Uterus (tissue), 3 donors: ENCODE measurements at regions not wholly inside any gene's neighbourhood (a gene's known extent, or its start where the extent isn't known, plus 50 kb on each side); places are given as distances from the start of the nearest gene placed in this dataset.

Experiments
- DNase-seq, 2 donors: peaks; one replicate each; pipeline ENCODE4 v3.0.0-alpha.2; 2019 to 2020
- H3K27ac ChIP-seq, 2 donors: fragments of 200-600 bp; sonication (generic); 1 replicate in 1 of 2; 2 replicates in 1 of 2; pipeline ENCODE4 v1.5.1; 2016 to 2018
- H3K27me3 ChIP-seq, 2 donors: fragments of 200-600 bp; sonication (generic); one replicate each; pipeline ENCODE4 v1.5.1; 2018 to 2019; ENCODE audit warnings: control low read depth in 1 of 2
- H3K36me3 ChIP-seq, 2 donors: fragments of 200-600 bp; sonication (generic); one replicate each; pipeline ENCODE4 v1.5.1; 2019; ENCODE audit warnings: control low read depth in 1 of 2
- H3K4me1 ChIP-seq, 2 donors: fragments of 200-600 bp; sonication (generic); one replicate each; pipeline ENCODE4 v1.5.1; 2018 to 2019; ENCODE audit warnings: control low read depth in 1 of 2
- H3K4me3 ChIP-seq, 2 donors: fragments of 200-600 bp; sonication (generic); 1 replicate in 1 of 2; 2 replicates in 1 of 2; pipeline ENCODE4 v1.5.1; 2018 to 2019; ENCODE audit warnings: mild to moderate bottlenecking in 1 of 2
- H3K9me3 ChIP-seq, 2 donors: fragments of 200-600 bp; sonication (generic); one replicate each; pipeline ENCODE4 v1.5.1; 2019; ENCODE audit warnings: control low read depth in 1 of 2
- CTCF ChIP-seq, 4 experiments: fragments of 200-600 bp in 2 of 4; fragments of 450-650 bp in 2 of 4; sonication (generic) in 2 of 4; IDR thresholded peaks; one replicate each; pipeline ENCODE4 v1.5.1; 2016 to 2019; ENCODE audit warnings: antibody characterized with exemption in 4 of 4, mild to moderate bottlenecking in 2 of 4, moderate library complexity in 1 of 4
- POLR2A ChIP-seq, 2 donors: fragments of 450-650 bp; IDR thresholded peaks; one replicate each; pipeline ENCODE4 v1.6.1; 2016; ENCODE audit warnings: antibody characterized with exemption in 2 of 2, mild to moderate bottlenecking in 1 of 2, moderate library complexity in 1 of 2
- intact Hi-C: fragments of 100-400 bp; cut with DNase I; formaldehyde crosslinking; loops from one replicate; pipeline ENCODE4 v1.15.1; 2023; ENCODE audit warnings: low total_unique reads
- donor health status: DM: yes; HTN: yes; CAD: no.

DNA sequence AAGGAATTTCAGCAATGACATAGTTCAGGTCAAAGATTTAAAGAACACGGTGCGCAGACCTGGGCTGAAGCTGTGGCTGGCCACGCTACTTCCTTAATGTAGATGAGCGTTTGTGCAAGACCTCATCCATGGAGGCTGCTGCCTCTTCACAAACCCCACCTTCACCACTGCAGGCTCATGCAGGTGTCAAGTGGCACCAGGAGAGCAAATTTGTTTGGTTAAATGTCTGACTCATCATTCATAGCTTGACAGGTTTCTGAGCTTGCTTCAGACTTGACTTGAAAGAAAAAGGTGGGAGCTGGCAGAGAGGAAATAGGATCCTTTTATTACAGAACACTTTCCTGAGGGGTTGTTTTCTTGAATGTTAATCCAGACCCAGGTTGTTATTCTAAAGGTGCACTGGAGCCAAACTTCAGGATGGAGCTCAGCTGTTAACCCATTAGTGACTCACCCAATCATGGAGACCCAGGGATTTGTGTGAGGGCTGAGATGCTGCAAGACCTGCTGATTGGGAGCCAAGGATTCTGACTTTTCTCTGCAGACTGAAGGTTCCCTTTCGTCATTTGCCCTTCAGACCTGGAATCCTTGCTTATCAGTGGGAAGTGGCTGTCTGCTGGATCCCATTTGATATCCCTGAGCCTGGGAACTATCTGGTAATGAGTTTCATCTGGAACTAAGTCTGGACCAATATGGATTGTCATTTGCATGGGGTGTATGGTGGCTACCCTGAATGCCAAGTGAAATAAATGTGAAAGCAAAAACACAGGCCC is 315.3 kb downstream of the PTTG2 start:
- no peaks in the 10 kb centered on the region for H3K9me3 ChIP-seq
- intact Hi-C loops = no loop called here
- no peak overlapping the region for H3K4me3 ChIP-seq
- no peaks in the 10 kb centered on the region for H3K36me3 ChIP-seq
- H3K27me3 ChIP-seq = no peaks in the 10 kb centered on the region
- DNase-seq = no peak
- H3K27ac ChIP-seq = no peak overlapping the region
- no peaks in the 10 kb centered on the region for H3K4me1 ChIP-seq
- TF ChIP-seq POLR2A (IDR thresholded peaks at IDR 0.05) (no peak), CTCF (IDR thresholded peaks at IDR 0.05) (no peak)

DNA sequence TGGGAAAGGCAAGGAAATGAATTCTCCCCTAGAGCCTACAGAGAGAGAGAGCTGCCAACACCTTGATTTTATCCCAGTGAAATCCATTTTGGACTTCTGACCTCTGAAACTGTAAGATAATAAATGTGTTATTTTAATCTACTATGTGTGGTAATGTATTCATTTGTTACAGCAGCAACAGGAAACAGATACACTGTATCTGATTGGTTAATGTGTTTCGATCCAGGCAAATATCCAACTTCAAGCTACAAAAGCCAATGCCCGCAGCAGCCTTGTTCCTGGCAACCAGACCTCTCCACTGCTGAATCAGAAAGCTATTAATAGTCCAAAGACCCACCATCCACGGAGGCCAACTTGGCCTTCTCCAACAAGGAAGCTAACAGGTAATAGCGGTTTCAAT is 318.1 kb downstream of the PTTG2 start:
- H3K27me3 ChIP-seq = no peaks in the 10 kb centered on the region
- H3K9me3 ChIP-seq = no peaks in the 10 kb centered on the region
- H3K4me3 ChIP-seq = no peak overlapping the region
- TF ChIP-seq POLR2A (IDR thresholded peaks at IDR 0.05) = no peak
- no peak for TF ChIP-seq CTCF (IDR thresholded peaks at IDR 0.05)
- intact Hi-C loops = no loop called here
- H3K4me1 ChIP-seq = no peaks in the 10 kb centered on the region
- no peak overlapping the region for H3K27ac ChIP-seq
- H3K36me3 ChIP-seq = no peaks in the 10 kb centered on the region
- no peak for DNase-seq

DNA sequence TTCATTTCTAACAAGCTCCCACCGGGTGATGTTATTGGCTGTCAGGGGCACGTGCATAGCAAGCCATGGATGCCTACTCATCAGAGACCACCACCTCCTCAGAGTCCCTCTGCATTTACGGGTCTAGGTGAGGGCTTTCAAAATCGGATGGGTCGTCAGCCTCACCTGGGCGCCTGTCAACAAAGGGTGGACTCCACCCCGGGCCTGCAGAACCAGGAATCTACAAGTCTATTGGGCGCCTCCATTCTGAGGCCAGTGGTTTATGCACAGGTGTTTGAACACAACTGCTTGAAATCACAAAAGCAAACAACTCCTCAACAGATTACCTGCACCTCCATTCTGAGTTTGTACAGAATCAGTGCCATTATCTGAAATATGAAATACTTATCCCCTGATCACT is 318.9 kb downstream of the PTTG2 start:
- intact Hi-C loops = no loop called here
- Histone ChIP-seq H3K4me1 (no peaks in the 10 kb centered on the region), H3K36me3 (no peaks in the 10 kb centered on the region), H3K27ac (no peak overlapping the region), H3K9me3 (no peaks in the 10 kb centered on the region), H3K27me3 (no peaks in the 10 kb centered on the region), H3K4me3 (no peak overlapping the region)
- no peak for DNase-seq
- TF ChIP-seq CTCF (IDR thresholded peaks at IDR 0.05) (no peak), POLR2A (IDR thresholded peaks at IDR 0.05) (no peak)

DNA sequence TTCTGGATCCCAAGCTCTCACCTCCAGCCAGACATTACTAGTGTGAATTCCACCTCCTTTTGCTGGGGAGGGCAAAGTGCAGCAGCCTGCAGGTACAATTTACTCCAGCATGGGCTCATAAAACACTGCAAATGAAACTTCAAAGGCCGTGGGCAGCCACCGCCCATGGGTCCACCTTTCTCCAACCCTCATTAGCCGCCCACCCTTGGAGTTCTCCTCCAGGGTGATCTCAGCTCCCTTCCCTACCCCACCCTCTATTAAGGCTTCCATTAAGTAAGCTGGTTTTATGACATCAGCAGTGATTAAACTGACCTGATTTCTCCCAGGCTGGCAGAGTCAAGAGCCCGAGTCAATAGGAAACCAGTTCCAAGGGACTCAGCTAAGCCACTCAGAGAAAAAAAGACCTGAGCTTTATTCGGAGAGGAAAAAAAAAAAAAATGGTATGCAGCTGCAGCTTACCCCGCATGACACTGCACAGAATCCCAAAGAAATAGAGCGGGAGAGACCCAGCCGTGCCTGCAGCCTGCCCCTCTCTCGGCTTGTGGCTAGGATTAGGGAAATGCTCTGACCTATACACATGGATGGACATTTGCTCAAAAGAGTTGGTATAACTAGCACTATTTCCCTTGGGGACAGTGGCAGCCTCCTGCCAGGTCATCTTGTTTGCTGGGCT is 319.6 kb downstream of the PTTG2 start:
- H3K36me3 ChIP-seq = no peaks in the 10 kb centered on the region
- no peak overlapping the region for H3K27ac ChIP-seq
- no peaks in the 10 kb centered on the region for H3K27me3 ChIP-seq
- no peaks in the 10 kb centered on the region for H3K4me1 ChIP-seq
- no peak for TF ChIP-seq CTCF (IDR thresholded peaks at IDR 0.05)
- no peak for TF ChIP-seq POLR2A (IDR thresholded peaks at IDR 0.05)
- DNase-seq = no peak
- H3K4me3 ChIP-seq = no peak overlapping the region
- intact Hi-C loops = no loop called here
- H3K9me3 ChIP-seq = no peaks in the 10 kb centered on the region

DNA sequence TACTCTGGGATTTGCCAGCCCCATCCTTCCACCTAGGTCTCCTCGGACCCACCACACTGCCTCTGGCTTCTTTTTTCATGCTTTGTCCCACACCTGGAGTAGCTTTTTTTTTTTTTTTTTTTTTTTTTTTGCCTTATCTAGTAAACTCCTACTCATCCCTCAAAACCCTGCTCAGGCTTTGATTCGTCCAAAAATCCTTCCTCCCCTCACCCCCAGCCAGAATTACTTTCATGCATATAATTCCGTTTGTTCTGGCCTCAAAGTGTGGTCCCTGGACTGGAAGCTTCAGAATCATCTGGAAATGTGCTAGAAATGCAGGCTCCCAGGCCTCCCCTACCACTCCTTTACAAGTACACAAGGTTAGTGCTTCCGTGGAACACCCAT is 320.1 kb downstream of the PTTG2 start:
- H3K4me1 ChIP-seq = no peaks in the 10 kb centered on the region
- intact Hi-C loops = no loop called here
- no peak overlapping the region for H3K27ac ChIP-seq
- no peak for DNase-seq
- no peak overlapping the region for H3K4me3 ChIP-seq
- TF ChIP-seq CTCF (IDR thresholded peaks at IDR 0.05) (no peak), POLR2A (IDR thresholded peaks at IDR 0.05) (no peak)
- H3K36me3 ChIP-seq = no peaks in the 10 kb centered on the region
- no peaks in the 10 kb centered on the region for H3K9me3 ChIP-seq
- H3K27me3 ChIP-seq = no peaks in the 10 kb centered on the region
